ENCODE measurements at regions not wholly inside any gene's neighbourhood (a gene's known extent, or its start where the extent isn't known, plus 50 kb on each side); places are given as distances from the start of the nearest gene placed in this dataset.
A peak's percentile ranks its signal among the peaks of the same experiment; 100 is the strongest.

- TF ChIP-seq PPARG (CRISPR knock-in tag; conservative IDR thresholded peaks at IDR 0.05) (peak; percentile 63; the same call in 1 of the 2 replicates), ZNF883 (CRISPR knock-in tag; IDR thresholded peaks at IDR 0.05; ENCODE audit: not compliant biosample characterization) (no peak), ZNF546 (CRISPR knock-in tag; conservative IDR thresholded peaks at IDR 0.05) (no peak), ZNF17 (CRISPR knock-in tag; IDR thresholded peaks at IDR 0.05) (no peak), EP300 (IDR thresholded peaks at IDR 0.05; ENCODE audit: low read depth in 2 of 2, low read length in 2 of 2) (peak in 1 of 2 experiments; percentile 75; a peak in 2 of 4 replicates), EP300 (CRISPR knock-in tag; IDR thresholded peaks at IDR 0.05; ENCODE audit: borderline replicate concordance) (peak; percentile 69), THYN1 (CRISPR knock-in tag; IDR thresholded peaks at IDR 0.05; ENCODE audit: borderline replicate concordance, low read depth) (no peak), CBFB (CRISPR knock-in tag; IDR thresholded peaks at IDR 0.05) (peak; percentile 92), ZNF644 (CRISPR knock-in tag; IDR thresholded peaks at IDR 0.05; ENCODE audit: low read depth) (0 out of 2 replicates have a peak, but pooled peaks have one; percentile 14), ZFAT (CRISPR knock-in tag; conservative IDR thresholded peaks at IDR 0.05) (no peak), ZNF891 (CRISPR knock-in tag; IDR thresholded peaks at IDR 0.05) (0 out of 2 replicates have a peak, but pooled peaks have one; percentile 52), ZNF513 (CRISPR knock-in tag; conservative IDR thresholded peaks at IDR 0.05) (no peak), ZNF337 (CRISPR knock-in tag; IDR thresholded peaks at IDR 0.05; ENCODE audit: borderline replicate concordance, low read depth) (no peak), MTA3 (CRISPR knock-in tag; IDR thresholded peaks at IDR 0.05) (no peak), ZNF430 (CRISPR knock-in tag; IDR thresholded peaks at IDR 0.05) (no peak), ZNF747 (CRISPR knock-in tag; IDR thresholded peaks at IDR 0.05; ENCODE audit: borderline replicate concordance) (no peak), HOXA9 (CRISPR knock-in tag; IDR thresholded peaks at IDR 0.05; ENCODE audit: borderline replicate concordance) (no peak), ZFP91 (CRISPR knock-in tag; IDR thresholded peaks at IDR 0.05; ENCODE audit: borderline replicate concordance) (no peak; the same call in 1 of the 2 replicates), ZFP36L1 (CRISPR knock-in tag; IDR thresholded peaks at IDR 0.05) (no peak), ZNF382 (CRISPR knock-in tag; IDR thresholded peaks at IDR 0.05; ENCODE audit: borderline replicate concordance) (no peak), ZNF501 (CRISPR knock-in tag; IDR thresholded peaks at IDR 0.05) (no peak)
- TF ChIP-seq, protein P1, sequence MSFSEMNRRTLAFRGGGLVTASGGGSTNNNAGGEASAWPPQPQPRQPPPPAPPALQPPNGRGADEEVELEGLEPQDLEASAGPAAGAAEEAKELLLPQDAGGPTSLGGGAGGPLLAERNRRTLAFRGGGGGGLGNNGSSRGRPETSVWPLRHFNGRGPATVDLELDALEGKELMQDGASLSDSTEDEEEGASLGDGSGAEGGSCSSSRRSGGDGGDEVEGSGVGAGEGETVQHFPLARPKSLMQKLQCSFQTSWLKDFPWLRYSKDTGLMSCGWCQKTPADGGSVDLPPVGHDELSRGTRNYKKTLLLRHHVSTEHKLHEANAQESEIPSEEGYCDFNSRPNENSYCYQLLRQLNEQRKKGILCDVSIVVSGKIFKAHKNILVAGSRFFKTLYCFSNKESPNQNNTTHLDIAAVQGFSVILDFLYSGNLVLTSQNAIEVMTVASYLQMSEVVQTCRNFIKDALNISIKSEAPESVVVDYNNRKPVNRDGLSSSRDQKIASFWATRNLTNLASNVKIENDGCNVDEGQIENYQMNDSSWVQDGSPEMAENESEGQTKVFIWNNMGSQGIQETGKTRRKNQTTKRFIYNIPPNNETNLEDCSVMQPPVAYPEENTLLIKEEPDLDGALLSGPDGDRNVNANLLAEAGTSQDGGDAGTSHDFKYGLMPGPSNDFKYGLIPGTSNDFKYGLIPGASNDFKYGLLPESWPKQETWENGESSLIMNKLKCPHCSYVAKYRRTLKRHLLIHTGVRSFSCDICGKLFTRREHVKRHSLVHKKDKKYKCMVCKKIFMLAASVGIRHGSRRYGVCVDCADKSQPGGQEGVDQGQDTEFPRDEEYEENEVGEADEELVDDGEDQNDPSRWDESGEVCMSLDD (CRISPR knock-in tag; IDR thresholded peaks at IDR 0.05; ENCODE audit: borderline replicate concordance), result 0 out of 2 replicates have a peak, but pooled peaks have one; percentile 17
- TF ChIP-seq, protein P2, sequence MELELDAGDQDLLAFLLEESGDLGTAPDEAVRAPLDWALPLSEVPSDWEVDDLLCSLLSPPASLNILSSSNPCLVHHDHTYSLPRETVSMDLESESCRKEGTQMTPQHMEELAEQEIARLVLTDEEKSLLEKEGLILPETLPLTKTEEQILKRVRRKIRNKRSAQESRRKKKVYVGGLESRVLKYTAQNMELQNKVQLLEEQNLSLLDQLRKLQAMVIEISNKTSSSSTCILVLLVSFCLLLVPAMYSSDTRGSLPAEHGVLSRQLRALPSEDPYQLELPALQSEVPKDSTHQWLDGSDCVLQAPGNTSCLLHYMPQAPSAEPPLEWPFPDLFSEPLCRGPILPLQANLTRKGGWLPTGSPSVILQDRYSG (CRISPR knock-in tag; IDR thresholded peaks at IDR 0.05), result no peak
Observed at GRCh38 chr6:167396659-167397490, 72.0 kb downstream of the TTLL2 start (continued).
